Calu3 (cell line): ENCODE measurements at regions not wholly inside any gene's neighbourhood (a gene's known extent, or its start where the extent isn't known, plus 50 kb on each side); places are given as distances from the start of the nearest gene placed in this dataset.
"Not testable (repeated sequence)": the region's sequence is repeated elsewhere in the genome, so short reads cannot be mapped to it uniquely, and the experiment has no call there.

Source experiments
- BruUV-seq: library from RNA; stranded (reverse); fragments of 400-500 nt; replicated peaks from 2 replicates; lab custom pipeline; 2021; lab: Mats Ljungman, UMichigan
- CTCF ChIA-PET: fragments of 300-600 bp; sonication (Branson Sonifier 250); formaldehyde crosslinking; loops from one replicate; lab custom pipeline; 2022; ENCODE audit warnings: antibody characterized with exemption; lab: Charles Lee
- DNase-seq: peaks from one replicate; pipeline ENCODE4 v3.0.0; 2022
- H3K27ac Mint-ChIP-seq: one replicate; pipeline ENCODE4 v1.8.0; 2022; ENCODE audit warnings: mixed read lengths; ENCODE audit not compliant: unreplicated experiment
- H3K27me3 Mint-ChIP-seq: one replicate; pipeline ENCODE4 v1.8.0; 2022; ENCODE audit warnings: mixed read lengths; ENCODE audit not compliant: unreplicated experiment
- H3K36me3 Mint-ChIP-seq: one replicate; pipeline ENCODE4 v1.8.0; 2022; ENCODE audit warnings: mild to moderate bottlenecking, moderate library complexity, mixed read lengths; ENCODE audit not compliant: insufficient read depth, unreplicated experiment
- H3K4me1 Mint-ChIP-seq: one replicate; pipeline ENCODE4 v1.8.0; 2022; ENCODE audit warnings: mild to moderate bottlenecking, low read depth, mixed read lengths; ENCODE audit not compliant: unreplicated experiment
- H3K4me3 Mint-ChIP-seq: one replicate; pipeline ENCODE4 v1.8.0; 2022; ENCODE audit warnings: mild to moderate bottlenecking, low read depth, moderate library complexity, mixed read lengths; ENCODE audit not compliant: unreplicated experiment
- H3K9me3 Mint-ChIP-seq: one replicate; pipeline ENCODE4 v1.8.0; 2022; ENCODE audit warnings: low read depth, mixed read lengths; ENCODE audit not compliant: unreplicated experiment
- CTCF ChIP-seq: fragments of 200-600 bp; IDR thresholded peaks from one replicate; pipeline ENCODE4 v1.8.0; 2022; ENCODE audit warnings: antibody characterized with exemption; ENCODE audit not compliant: unreplicated experiment
- intact Hi-C: fragments of 100-400 bp; cut with micrococcal nuclease; formaldehyde crosslinking; loops from one replicate; pipeline ENCODE4 v1.10.0; 2022; ENCODE audit not compliant: unreplicated experiment

- no peak overlapping the region for H3K27ac Mint-ChIP-seq
- DNase-seq, result no peak
- intact Hi-C loops, result loop anchor here (5.0 kb wide), 1 partner anchor 492 kb away; no protein-coding TSS in a partner anchor
- H3K4me3 Mint-ChIP-seq, result no peak overlapping the region
- no peak for TF ChIP-seq CTCF
- no peaks in the 10 kb centered on the region for H3K4me1 Mint-ChIP-seq
- no peaks in the 10 kb centered on the region for H3K9me3 Mint-ChIP-seq
- no peaks in the 10 kb centered on the region for H3K27me3 Mint-ChIP-seq
- no TSS peak for BruUV-seq
- CTCF ChIA-PET, result no interaction called here
- no peaks in the 10 kb centered on the region for H3K36me3 Mint-ChIP-seq
Observed at GRCh38 chr4:100609810-100610209, 92.0 kb upstream of the EMCN start.

- BruUV-seq, DNase-seq, H3K36me3 Mint-ChIP-seq, H3K4me3 Mint-ChIP-seq, H3K27ac Mint-ChIP-seq, H3K4me1 Mint-ChIP-seq, H3K9me3 Mint-ChIP-seq, H3K27me3 Mint-ChIP-seq, CTCF ChIA-PET: not testable (repeated sequence)
- intact Hi-C loops, result loop anchor here (5.0 kb wide), 1 partner anchor 494 kb away; no protein-coding TSS in a partner anchor
Observed at GRCh38 chr4:100608651-100609050, 90.8 kb upstream of the EMCN start.

- CTCF ChIA-PET, result no interaction called here
- H3K36me3 Mint-ChIP-seq, result no peaks in the 10 kb centered on the region
- H3K27ac Mint-ChIP-seq, result no peak overlapping the region
- no peaks in the 10 kb centered on the region for H3K9me3 Mint-ChIP-seq
- DNase-seq, result no peak
- intact Hi-C loops, result loop anchor here (5.0 kb wide), 1 partner anchor 497 kb away; no protein-coding TSS in a partner anchor
- H3K27me3 Mint-ChIP-seq, result no peaks in the 10 kb centered on the region
- H3K4me1 Mint-ChIP-seq, result no peaks in the 10 kb centered on the region
- no peak for TF ChIP-seq CTCF
- BruUV-seq, result no TSS peak
- H3K4me3 Mint-ChIP-seq, result no peak overlapping the region
Observed at GRCh38 chr4:100605144-100605543, 87.3 kb upstream of the EMCN start.

GRCh38 chr4:100593935-100594334 lies 76.1 kb upstream of the EMCN start:
- intact Hi-C loops, result no loop called here
- Mint-ChIP-seq H3K4me3 (no peak overlapping the region), H3K9me3 (no peaks in the 10 kb centered on the region), H3K27ac (no peak overlapping the region), H3K27me3 (no peaks in the 10 kb centered on the region), H3K4me1 (no peaks in the 10 kb centered on the region), H3K36me3 (no peaks in the 10 kb centered on the region)
- CTCF ChIA-PET, result no interaction called here
- DNase-seq, result no peak
- TF ChIP-seq CTCF, result no peak
- BruUV-seq, result no TSS peak

- no peak for TF ChIP-seq CTCF
- BruUV-seq, result no TSS peak
- Mint-ChIP-seq H3K4me1 (no peaks in the 10 kb centered on the region), H3K4me3 (no peak overlapping the region), H3K27ac (no peak overlapping the region), H3K36me3 (no peaks in the 10 kb centered on the region), H3K9me3 (no peaks in the 10 kb centered on the region), H3K27me3 (no peaks in the 10 kb centered on the region)
- DNase-seq, result no peak
- CTCF ChIA-PET, result no interaction called here
- intact Hi-C loops, result no loop called here
Observed at GRCh38 chr4:100591161-100591876, 73.5 kb upstream of the EMCN start.
